22Rv1 (cell line): ENCODE measurements at regions not wholly inside any gene's neighbourhood (a gene's known extent, or its start where the extent isn't known, plus 50 kb on each side); places are given as distances from the start of the nearest gene placed in this dataset.

Source experiments
- H3K27ac ChIP-seq: fragments of 450-650 bp; 2 replicates; pipeline ENCODE4 v1.5.1; 2017
- ZFX ChIP-seq: fragments of 450-650 bp; IDR thresholded peaks from 2 replicates; pipeline ENCODE4 v1.6.1; 2017; ENCODE audit warnings: antibody characterized with exemption, borderline replicate concordance
- TF ChIP-seq, protein P1 (sequence below): fragments of 450-650 bp; IDR thresholded peaks from 2 replicates; pipeline ENCODE4 v1.5.1; 2017; ENCODE audit warnings: mild to moderate bottlenecking

DNA sequence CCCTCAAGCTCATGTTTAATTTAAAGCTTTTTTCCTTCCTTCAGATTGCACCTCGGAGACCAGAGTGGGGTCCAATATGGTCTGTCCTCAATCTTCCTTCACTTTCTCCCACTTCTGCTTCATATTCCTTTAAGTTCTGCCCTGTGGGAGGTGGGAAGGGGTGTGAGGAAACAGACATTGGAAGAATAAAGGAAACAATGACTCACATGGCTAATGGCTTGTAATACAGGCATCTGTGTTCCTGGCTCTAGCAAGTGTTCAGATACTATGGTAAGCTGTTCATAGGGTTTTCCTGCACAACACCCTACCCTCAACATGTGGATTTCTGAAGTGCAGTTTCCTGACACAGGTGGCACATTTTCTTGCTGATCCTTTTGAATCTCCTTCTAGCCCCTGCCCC is 209.5 kb downstream of the PIK3C3 start:
- no peak overlapping the region for H3K27ac ChIP-seq

DNA sequence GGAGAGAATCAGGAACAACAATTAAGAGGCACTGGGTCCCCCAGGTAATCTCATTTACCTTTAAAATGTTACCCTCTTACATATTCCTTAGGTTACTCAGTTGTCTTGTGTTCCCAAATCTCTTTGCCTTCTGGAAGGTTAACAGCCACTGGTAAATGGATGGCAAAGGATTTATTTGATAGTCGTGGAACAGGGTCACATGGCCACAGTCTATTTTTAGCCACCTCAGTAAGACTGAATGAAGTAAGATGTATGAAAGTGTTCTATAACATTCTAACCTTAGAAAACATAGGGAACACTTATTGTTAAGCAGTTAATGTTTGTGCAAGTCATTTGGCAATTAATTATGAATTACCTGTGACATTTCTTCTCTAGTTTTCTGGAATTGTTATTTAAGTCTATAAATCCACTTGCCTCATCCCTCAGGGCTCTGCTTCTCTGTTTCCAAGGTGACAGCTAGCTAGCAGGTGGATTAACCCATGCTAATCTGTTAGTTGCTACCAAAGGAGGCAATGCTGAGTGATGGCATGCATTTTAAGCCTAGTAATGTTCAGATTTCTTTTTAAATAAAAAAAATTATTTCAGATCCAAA is 211.0 kb downstream of the PIK3C3 start:
- H3K27ac ChIP-seq, result no peak overlapping the region
- no peak for TF ChIP-seq ZFX
- TF ChIP-seq, protein P1, sequence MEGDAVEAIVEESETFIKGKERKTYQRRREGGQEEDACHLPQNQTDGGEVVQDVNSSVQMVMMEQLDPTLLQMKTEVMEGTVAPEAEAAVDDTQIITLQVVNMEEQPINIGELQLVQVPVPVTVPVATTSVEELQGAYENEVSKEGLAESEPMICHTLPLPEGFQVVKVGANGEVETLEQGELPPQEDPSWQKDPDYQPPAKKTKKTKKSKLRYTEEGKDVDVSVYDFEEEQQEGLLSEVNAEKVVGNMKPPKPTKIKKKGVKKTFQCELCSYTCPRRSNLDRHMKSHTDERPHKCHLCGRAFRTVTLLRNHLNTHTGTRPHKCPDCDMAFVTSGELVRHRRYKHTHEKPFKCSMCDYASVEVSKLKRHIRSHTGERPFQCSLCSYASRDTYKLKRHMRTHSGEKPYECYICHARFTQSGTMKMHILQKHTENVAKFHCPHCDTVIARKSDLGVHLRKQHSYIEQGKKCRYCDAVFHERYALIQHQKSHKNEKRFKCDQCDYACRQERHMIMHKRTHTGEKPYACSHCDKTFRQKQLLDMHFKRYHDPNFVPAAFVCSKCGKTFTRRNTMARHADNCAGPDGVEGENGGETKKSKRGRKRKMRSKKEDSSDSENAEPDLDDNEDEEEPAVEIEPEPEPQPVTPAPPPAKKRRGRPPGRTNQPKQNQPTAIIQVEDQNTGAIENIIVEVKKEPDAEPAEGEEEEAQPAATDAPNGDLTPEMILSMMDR, result no peak

More for the DNA sequence above, 209.5 kb downstream of the PIK3C3 start:
- TF ChIP-seq ZFX, result no peak
- TF ChIP-seq, protein P1, result no peak

DNA sequence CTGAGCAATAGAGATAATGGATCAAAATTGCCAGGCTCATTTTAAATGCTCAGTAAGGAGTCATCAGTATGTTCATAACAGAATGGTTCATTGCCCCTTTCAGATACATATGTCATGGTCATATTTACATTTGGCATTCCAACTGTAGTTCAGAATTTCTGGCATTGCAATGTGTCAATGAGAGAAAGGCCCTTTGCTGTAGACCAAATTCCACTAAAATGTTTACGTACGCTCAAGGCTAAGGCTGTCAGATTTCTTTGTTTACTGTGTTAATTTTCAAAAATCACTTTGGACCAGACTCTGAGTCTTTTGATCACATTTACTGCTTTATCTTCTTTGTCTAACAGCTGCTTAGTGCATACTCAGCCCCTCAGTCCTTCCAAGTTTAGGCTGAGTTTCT is 213.5 kb downstream of the PIK3C3 start:
- TF ChIP-seq ZFX, result no peak
- TF ChIP-seq, protein P1, result no peak
- H3K27ac ChIP-seq, result no peak overlapping the region

DNA sequence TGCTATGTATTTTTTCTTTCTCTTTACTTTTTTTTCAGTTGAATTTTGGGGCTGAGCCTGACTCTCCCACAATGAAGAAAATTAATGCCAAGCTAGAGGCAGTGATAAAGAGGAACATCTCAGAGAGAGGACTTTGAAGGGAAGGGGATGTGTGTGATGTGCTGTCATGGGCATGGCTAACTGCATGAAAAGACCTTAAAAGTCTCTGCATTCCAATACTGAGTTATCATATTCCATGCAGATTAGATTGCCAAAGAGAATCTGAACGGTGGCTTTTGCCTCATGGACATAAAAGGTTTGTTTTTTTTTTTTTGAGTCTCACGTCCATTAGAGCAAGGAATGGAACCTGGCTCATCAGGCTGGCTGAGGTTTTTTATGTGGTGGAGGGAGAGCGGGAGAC is 213.9 kb downstream of the PIK3C3 start:
- TF ChIP-seq, protein P1, result no peak
- TF ChIP-seq ZFX, result no peak
- no peak overlapping the region for H3K27ac ChIP-seq

DNA sequence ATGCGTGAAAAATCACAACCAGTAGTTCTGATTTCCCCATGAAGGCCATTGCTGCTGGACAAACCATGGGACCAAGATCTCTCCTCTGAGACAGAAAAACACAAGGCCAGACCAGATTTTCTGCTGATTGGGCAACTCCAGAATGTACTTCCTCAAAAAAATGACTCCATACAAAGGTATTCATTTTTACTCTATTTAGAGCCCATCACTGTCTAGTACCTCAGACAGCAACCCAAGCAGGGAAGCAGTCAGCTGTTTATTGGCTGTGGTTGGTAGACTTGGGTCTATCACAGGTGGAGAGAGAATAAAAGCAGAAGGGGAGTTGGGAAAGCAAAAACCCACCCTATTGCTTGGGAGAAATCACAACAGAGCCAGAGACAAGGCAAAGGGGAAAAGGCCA is 219.9 kb downstream of the PIK3C3 start:
- H3K27ac ChIP-seq, result no peak overlapping the region
- TF ChIP-seq ZFX, result no peak
- TF ChIP-seq, protein P1, result no peak

DNA sequence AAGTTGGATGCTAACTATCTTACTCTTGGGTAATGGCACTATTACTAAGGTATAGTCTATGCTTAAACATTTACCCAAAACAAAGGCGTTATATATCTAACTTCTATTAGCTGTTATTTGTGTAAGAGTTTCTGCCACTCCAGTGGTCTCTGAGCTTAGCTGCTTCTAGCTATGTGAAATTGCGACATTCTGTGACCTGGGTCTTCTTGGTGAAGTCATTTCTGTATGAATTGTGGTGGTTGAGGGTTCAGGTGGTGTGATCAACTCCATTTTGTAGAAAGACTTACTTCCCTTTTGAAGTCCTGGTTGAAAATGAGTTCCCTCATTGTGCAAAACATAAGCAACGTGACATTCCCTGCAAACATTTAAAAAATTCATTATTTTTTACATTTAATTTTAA is 221.6 kb downstream of the PIK3C3 start:
- no peak overlapping the region for H3K27ac ChIP-seq
- TF ChIP-seq, protein P1, result no peak
- TF ChIP-seq ZFX, result no peak

DNA sequence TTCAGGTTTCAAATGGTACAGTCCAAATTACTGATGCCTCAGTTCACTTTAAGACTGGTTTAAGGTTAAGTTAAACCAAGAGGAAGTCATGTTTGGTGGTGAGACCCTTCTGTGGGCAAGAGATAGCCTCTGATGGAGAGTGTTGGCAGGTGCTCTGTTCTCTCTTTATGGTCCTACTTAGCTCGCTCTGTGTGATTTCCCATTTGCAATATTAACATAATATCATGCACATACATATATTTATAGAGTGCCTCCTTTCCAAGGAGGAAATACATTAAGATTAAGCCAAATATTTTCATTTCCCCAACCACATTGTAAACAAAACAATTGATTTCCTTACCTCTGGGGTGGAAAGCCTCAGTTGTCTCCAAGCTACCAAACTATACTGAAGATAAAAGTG is 222.4 kb downstream of the PIK3C3 start:
- no peak for TF ChIP-seq ZFX
- TF ChIP-seq, protein P1, result no peak
- H3K27ac ChIP-seq, result no peak overlapping the region
